Glutamatergic neuron (in vitro differentiated cells): ENCODE measurements at regions not wholly inside any gene's neighbourhood (a gene's known extent, or its start where the extent isn't known, plus 50 kb on each side); places are given as distances from the start of the nearest gene placed in this dataset.

Experiments
- DNase-seq: peaks from one replicate; pipeline ENCODE4 v3.0.0; 2022
- H3K27ac Mint-ChIP-seq: one replicate; pipeline ENCODE4 v1.8.0; 2020; ENCODE audit warnings: mild to moderate bottlenecking, mixed read lengths, inconsistent platforms; ENCODE audit not compliant: unreplicated experiment
- H3K27me3 Mint-ChIP-seq: one replicate; pipeline ENCODE4 v1.8.0; 2020; ENCODE audit warnings: mild to moderate bottlenecking, moderate library complexity, mixed read lengths, inconsistent platforms; ENCODE audit not compliant: unreplicated experiment
- H3K36me3 Mint-ChIP-seq: one replicate; pipeline ENCODE4 v1.8.0; 2020; ENCODE audit warnings: mild to moderate bottlenecking, mixed read lengths, inconsistent platforms; ENCODE audit not compliant: unreplicated experiment
- H3K4me1 Mint-ChIP-seq: one replicate; pipeline ENCODE4 v1.8.0; 2020; ENCODE audit warnings: mild to moderate bottlenecking, low read depth, mixed read lengths, inconsistent platforms; ENCODE audit not compliant: unreplicated experiment
- H3K4me3 Mint-ChIP-seq: one replicate; pipeline ENCODE4 v1.8.0; 2020; ENCODE audit warnings: mild to moderate bottlenecking, mixed read lengths, inconsistent platforms; ENCODE audit not compliant: unreplicated experiment
- H3K9me3 Mint-ChIP-seq: one replicate; pipeline ENCODE4 v1.8.0; 2020; ENCODE audit warnings: mild to moderate bottlenecking, moderate library complexity, mixed read lengths, inconsistent platforms; ENCODE audit not compliant: unreplicated experiment
- TF ChIP-seq, protein P1 (sequence below): fragments of 200-600 bp; sonication (generic); IDR thresholded peaks from one replicate; pipeline ENCODE4 v1.5.0; 2021; ENCODE audit not compliant: partially characterized antibody, unreplicated experiment

DNA sequence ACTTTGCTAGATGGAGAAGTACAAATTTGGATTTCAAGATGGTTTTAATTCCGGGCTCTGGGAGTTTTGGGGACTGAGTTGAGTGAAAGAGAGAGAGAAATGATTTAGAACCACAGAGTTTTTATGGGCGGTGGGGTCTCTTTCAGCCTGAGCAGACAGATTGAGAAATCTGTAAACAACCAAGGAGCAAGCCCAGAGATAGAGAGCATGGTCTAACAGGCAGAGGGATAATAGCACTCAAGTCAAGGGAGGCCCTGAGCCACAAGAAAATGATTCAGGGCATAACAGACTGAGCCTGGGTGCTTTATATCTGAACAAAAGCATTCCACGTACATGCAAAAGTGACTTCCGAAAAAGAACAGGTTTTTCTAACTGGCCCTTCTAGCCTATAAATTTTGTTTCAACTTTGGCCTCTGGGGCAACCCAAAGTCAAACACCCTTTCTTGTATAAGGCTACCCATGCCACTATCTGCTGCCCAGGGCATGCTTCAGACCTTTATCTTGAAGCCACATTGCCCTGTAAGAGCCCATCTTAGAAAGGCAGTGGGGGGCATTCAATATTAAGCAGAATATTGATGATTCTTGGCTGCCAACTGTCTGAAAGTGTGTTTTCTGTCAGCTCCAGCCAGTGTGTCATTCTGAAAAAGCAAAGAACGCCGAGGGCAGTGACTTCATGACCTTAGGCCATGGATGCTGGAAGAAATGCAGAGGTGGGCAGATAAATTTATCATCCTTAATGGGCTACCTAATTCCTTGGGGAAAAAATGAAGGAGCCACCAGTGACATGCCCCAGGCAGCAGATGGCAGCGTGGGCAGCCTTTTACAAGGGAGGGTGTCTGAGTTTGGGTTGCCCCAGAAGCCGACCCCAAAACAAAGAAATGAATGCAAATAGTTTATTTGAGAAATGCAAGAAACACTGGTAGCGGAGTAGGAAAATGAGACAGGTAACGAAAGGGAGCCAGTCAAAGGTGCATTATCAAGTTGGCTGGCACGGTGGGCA lies 637.6 kb downstream of the MID1IP1 start:
- Mint-ChIP-seq H3K4me3 (no peak overlapping the region), H3K27ac (no peak overlapping the region), H3K27me3 (peaks cover 2% of the 10 kb centered on the region), H3K4me1 (no peaks in the 10 kb centered on the region), H3K36me3 (peaks cover 2% of the 10 kb centered on the region), H3K9me3 (peaks cover 4% of the 10 kb centered on the region)
- TF ChIP-seq, protein P1, sequence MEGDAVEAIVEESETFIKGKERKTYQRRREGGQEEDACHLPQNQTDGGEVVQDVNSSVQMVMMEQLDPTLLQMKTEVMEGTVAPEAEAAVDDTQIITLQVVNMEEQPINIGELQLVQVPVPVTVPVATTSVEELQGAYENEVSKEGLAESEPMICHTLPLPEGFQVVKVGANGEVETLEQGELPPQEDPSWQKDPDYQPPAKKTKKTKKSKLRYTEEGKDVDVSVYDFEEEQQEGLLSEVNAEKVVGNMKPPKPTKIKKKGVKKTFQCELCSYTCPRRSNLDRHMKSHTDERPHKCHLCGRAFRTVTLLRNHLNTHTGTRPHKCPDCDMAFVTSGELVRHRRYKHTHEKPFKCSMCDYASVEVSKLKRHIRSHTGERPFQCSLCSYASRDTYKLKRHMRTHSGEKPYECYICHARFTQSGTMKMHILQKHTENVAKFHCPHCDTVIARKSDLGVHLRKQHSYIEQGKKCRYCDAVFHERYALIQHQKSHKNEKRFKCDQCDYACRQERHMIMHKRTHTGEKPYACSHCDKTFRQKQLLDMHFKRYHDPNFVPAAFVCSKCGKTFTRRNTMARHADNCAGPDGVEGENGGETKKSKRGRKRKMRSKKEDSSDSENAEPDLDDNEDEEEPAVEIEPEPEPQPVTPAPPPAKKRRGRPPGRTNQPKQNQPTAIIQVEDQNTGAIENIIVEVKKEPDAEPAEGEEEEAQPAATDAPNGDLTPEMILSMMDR = no peak
- DNase-seq = no peak

GRCh38 chrX:39439906-39440798 lies 638.9 kb downstream of the MID1IP1 start:
- Mint-ChIP-seq H3K4me3 (no peak overlapping the region), H3K4me1 (no peaks in the 10 kb centered on the region), H3K27me3 (peaks cover 2% of the 10 kb centered on the region), H3K27ac (no peak overlapping the region), H3K36me3 (peaks cover 4% of the 10 kb centered on the region), H3K9me3 (peaks cover 5% of the 10 kb centered on the region)
- DNase-seq = no peak
- TF ChIP-seq, protein P1 = no peak

GRCh38 chrX:39440799-39441284 lies 639.6 kb downstream of the MID1IP1 start:
- H3K36me3 Mint-ChIP-seq = peaks cover 4% of the 10 kb centered on the region
- no peak overlapping the region for H3K4me3 Mint-ChIP-seq
- TF ChIP-seq, protein P1 = no peak
- no peak for DNase-seq
- H3K4me1 Mint-ChIP-seq = no peaks in the 10 kb centered on the region
- peaks cover 9% of the 10 kb centered on the region for H3K9me3 Mint-ChIP-seq
- H3K27me3 Mint-ChIP-seq = peaks cover 5% of the 10 kb centered on the region
- no peak overlapping the region for H3K27ac Mint-ChIP-seq

DNA sequence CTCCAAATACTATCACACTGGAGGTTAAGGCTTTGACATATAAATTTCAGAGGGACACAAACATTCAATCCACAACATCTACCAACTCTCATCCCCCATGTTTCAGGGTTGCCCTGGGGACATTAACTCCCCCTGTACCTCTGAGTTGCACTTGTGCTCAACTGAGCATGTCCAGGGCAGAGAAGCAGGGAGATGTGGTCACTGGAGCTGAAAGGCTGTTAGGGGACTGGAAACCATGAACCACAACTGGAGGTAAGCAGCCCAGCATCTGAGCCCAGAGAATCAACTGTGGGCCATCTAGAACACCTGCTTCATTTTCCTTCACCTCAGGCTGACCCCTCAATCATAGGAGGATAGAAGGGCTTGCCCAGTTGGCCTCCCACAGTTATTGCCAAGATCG lies 641.1 kb downstream of the MID1IP1 start:
- Mint-ChIP-seq H3K4me3 (no peak overlapping the region), H3K9me3 (peaks cover 9% of the 10 kb centered on the region), H3K27ac (no peak overlapping the region), H3K4me1 (no peaks in the 10 kb centered on the region), H3K36me3 (peaks cover 4% of the 10 kb centered on the region), H3K27me3 (peaks cover 5% of the 10 kb centered on the region)
- TF ChIP-seq, protein P1 = no peak
- no peak for DNase-seq
